SK-N-SH (cell line): ENCODE measurements at regions not wholly inside any gene's neighbourhood (a gene's known extent, or its start where the extent isn't known, plus 50 kb on each side); places are given as distances from the start of the nearest gene placed in this dataset.

ENCODE experiments used
- EP300 ChIP-seq, 2 experiments: IDR thresholded peaks; 2 replicates each; pipeline versions ENCODE4 v1.4.0 to v1.6.1; 2012; ENCODE audit warnings: borderline replicate concordance in 1 of 2, low read depth in 1 of 2, low read length in 1 of 2
- EZH2phosphoT487 ChIP-seq: fragments of 200-600 bp; sonication (generic); IDR thresholded peaks from 2 replicates; pipeline ENCODE4 v1.6.1; 2017; ENCODE audit warnings: low read depth, mixed run types, mild to moderate bottlenecking, antibody characterized with exemption, moderate library complexity, borderline replicate concordance
- MAX ChIP-seq: IDR thresholded peaks from 2 replicates; pipeline ENCODE4 v1.4.0; 2012; ENCODE audit warnings: low read depth
- NFIC ChIP-seq: IDR thresholded peaks from 2 replicates; pipeline ENCODE4 v1.4.0; 2012; ENCODE audit warnings: borderline replicate concordance
- POLR2AphosphoS5 ChIP-seq: IDR thresholded peaks from 2 replicates; pipeline ENCODE4 v1.6.1; 2012; ENCODE audit warnings: low read depth, low read length
- REST ChIP-seq: IDR thresholded peaks from 2 replicates; pipeline ENCODE4 v1.6.1; 2012; ENCODE audit warnings: mild to moderate bottlenecking, low read depth, low read length, moderate library complexity
- RFX5 ChIP-seq: IDR thresholded peaks from 2 replicates; pipeline ENCODE4 v1.6.1; 2012; ENCODE audit warnings: mild to moderate bottlenecking, improper control_type of control experiment, low read length
- SMC3 ChIP-seq: IDR thresholded peaks from 2 replicates; pipeline ENCODE4 v1.6.1; 2012; ENCODE audit warnings: low read depth, low read length, improper control_type of control experiment
- TAF1 ChIP-seq: IDR thresholded peaks from 2 replicates; pipeline ENCODE4 v1.6.1; 2012; ENCODE audit warnings: low read depth, mild to moderate bottlenecking, low read length, moderate library complexity, borderline replicate concordance
- TEAD4 ChIP-seq: IDR thresholded peaks from 2 replicates; pipeline ENCODE4 v1.4.0; 2012; ENCODE audit warnings: mild to moderate bottlenecking, borderline replicate concordance; ENCODE audit not compliant: insufficient read depth
- USF2 ChIP-seq: fragments of 150-350 bp; IDR thresholded peaks from 2 replicates; pipeline ENCODE4 v1.6.1; 2017; ENCODE audit warnings: antibody characterized with exemption, low read length, low read depth, borderline replicate concordance
- ZBTB33 ChIP-seq: IDR thresholded peaks from 2 replicates; pipeline ENCODE4 v1.4.0; 2012; ENCODE audit warnings: low read depth, borderline replicate concordance
- TF ChIP-seq, protein P1 (sequence below): fragments of 200-600 bp; sonication (generic); IDR thresholded peaks from 2 replicates; pipeline ENCODE4 v1.6.1; 2017; ENCODE audit warnings: antibody characterized with exemption, mild to moderate bottlenecking, moderate library complexity
- TF ChIP-seq, protein P2 (sequence below): IDR thresholded peaks from 2 replicates; pipeline ENCODE4; 2012

GRCh38 chr15:47552978-47553608 is 164.2 kb upstream of the SEMA6D start:
- TF ChIP-seq USF2 (no peak), ZBTB33 (no peak), REST (no peak), SMC3 (no peak), MAX (no peak), RFX5 (no peak), EP300 (IDR thresholded peaks at IDR 0.05; ENCODE audit: borderline replicate concordance in 1 of 2, low read depth in 1 of 2, low read length in 1 of 2) (no peak), EZH2phosphoT487 (no peak), POLR2AphosphoS5 (no peak), TEAD4 (no peak), NFIC (no peak), TAF1 (no peak)
- TF ChIP-seq, protein P1, sequence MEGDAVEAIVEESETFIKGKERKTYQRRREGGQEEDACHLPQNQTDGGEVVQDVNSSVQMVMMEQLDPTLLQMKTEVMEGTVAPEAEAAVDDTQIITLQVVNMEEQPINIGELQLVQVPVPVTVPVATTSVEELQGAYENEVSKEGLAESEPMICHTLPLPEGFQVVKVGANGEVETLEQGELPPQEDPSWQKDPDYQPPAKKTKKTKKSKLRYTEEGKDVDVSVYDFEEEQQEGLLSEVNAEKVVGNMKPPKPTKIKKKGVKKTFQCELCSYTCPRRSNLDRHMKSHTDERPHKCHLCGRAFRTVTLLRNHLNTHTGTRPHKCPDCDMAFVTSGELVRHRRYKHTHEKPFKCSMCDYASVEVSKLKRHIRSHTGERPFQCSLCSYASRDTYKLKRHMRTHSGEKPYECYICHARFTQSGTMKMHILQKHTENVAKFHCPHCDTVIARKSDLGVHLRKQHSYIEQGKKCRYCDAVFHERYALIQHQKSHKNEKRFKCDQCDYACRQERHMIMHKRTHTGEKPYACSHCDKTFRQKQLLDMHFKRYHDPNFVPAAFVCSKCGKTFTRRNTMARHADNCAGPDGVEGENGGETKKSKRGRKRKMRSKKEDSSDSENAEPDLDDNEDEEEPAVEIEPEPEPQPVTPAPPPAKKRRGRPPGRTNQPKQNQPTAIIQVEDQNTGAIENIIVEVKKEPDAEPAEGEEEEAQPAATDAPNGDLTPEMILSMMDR, result no peak
- TF ChIP-seq, protein P2, sequence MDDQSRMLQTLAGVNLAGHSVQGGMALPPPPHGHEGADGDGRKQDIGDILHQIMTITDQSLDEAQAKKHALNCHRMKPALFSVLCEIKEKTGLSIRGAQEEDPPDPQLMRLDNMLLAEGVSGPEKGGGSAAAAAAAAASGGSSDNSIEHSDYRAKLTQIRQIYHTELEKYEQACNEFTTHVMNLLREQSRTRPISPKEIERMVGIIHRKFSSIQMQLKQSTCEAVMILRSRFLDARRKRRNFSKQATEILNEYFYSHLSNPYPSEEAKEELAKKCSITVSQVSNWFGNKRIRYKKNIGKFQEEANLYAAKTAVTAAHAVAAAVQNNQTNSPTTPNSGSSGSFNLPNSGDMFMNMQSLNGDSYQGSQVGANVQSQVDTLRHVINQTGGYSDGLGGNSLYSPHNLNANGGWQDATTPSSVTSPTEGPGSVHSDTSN, result no peak
